ENCODE measurements at regions not wholly inside any gene's neighbourhood (a gene's known extent, or its start where the extent isn't known, plus 50 kb on each side); places are given as distances from the start of the nearest gene placed in this dataset.

GRCh38 chr16:54568906-54569807, 282.6 kb upstream of the IRX3 start:
- Histone ChIP-seq H3K4me3 (no peak overlapping the region), H3K36me3 (ENCODE audit: low read depth) (no peaks in the 10 kb centered on the region), H3K9me3 (no peaks in the 10 kb centered on the region), H3K4me1 (ENCODE audit: low read depth) (no peaks in the 10 kb centered on the region)
- intact Hi-C loops (cut with DNase I, micrococcal nuclease): no loop called here
- TF ChIP-seq CTCF (IDR thresholded peaks at IDR 0.05): no peak
- ATAC-seq (no peak), DNase-seq (no peak)

- DNase-seq (no peak), ATAC-seq (no peak)
- H3K9me3 ChIP-seq: no peaks in the 10 kb centered on the region
- no peaks in the 10 kb centered on the region for H3K4me1 ChIP-seq (ENCODE audit: low read depth)
- intact Hi-C loops (cut with DNase I, micrococcal nuclease): no loop called here
- H3K36me3 ChIP-seq (ENCODE audit: low read depth): no peaks in the 10 kb centered on the region
- no peak overlapping the region for H3K4me3 ChIP-seq
- no peak for TF ChIP-seq CTCF (IDR thresholded peaks at IDR 0.05)
These were observed 278.3 kb upstream of the IRX3 start for GRCh38 chr16:54564841-54565240.

- intact Hi-C loops (cut with DNase I, micrococcal nuclease): no loop called here
- H3K4me1 ChIP-seq (ENCODE audit: low read depth): no peaks in the 10 kb centered on the region
- no peak overlapping the region for H3K4me3 ChIP-seq
- TF ChIP-seq CTCF (IDR thresholded peaks at IDR 0.05): no peak
- H3K36me3 ChIP-seq (ENCODE audit: low read depth): no peaks in the 10 kb centered on the region
- ATAC-seq: no peak
- no peak for DNase-seq
- no peaks in the 10 kb centered on the region for H3K9me3 ChIP-seq
These were observed 268.0 kb upstream of the IRX3 start for GRCh38 chr16:54554581-54554980.

GRCh38 chr16:54548281-54548680, 261.7 kb upstream of the IRX3 start:
- DNase-seq (no peak), ATAC-seq (no peak)
- Histone ChIP-seq H3K9me3 (no peaks in the 10 kb centered on the region), H3K36me3 (ENCODE audit: low read depth) (no peaks in the 10 kb centered on the region), H3K4me3 (no peak overlapping the region), H3K4me1 (ENCODE audit: low read depth) (no peaks in the 10 kb centered on the region)
- intact Hi-C loops (cut with DNase I, micrococcal nuclease): no loop called here
- TF ChIP-seq CTCF (IDR thresholded peaks at IDR 0.05): no peak

- TF ChIP-seq CTCF (IDR thresholded peaks at IDR 0.05): no peak
- DNase-seq (no peak), ATAC-seq (no peak)
- Histone ChIP-seq H3K36me3 (ENCODE audit: low read depth) (no peaks in the 10 kb centered on the region), H3K4me1 (ENCODE audit: low read depth) (no peaks in the 10 kb centered on the region), H3K9me3 (no peaks in the 10 kb centered on the region), H3K4me3 (no peak overlapping the region)
- intact Hi-C loops (cut with DNase I, micrococcal nuclease): no loop called here
These were observed 260.5 kb upstream of the IRX3 start for GRCh38 chr16:54547052-54547451.
